ENCODE measurements at regions not wholly inside any gene's neighbourhood (a gene's known extent, or its start where the extent isn't known, plus 50 kb on each side); places are given as distances from the start of the nearest gene placed in this dataset.

DNA sequence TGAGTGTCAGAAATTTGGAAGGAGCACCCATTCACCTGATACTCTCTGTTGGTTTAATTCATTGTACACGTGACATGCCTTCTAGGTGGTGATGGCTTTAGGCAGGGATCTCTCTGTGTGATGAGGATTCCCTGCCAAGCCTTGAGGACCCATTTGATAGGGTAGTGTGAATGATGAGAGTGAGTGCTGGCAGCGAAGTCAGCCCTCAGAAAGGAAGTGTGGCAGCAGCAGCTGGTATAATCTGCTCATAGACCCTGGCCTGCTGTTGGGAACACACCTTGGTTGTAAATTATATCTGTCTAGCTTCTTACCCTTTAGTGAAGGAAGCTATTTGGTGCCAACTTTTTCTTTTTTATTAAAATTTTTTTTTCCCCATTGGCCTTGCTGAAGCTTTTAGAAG, 164.5 kb downstream of the HAUS1 start:
- ATAC-seq (ENCODE audit: low read depth), result no peak
- intact Hi-C loops (cut with micrococcal nuclease), result no loop called here
- TF ChIP-seq CTCF (IDR thresholded peaks at IDR 0.05), result no peak
- TF ChIP-seq EZH2 (IDR thresholded peaks at IDR 0.05; ENCODE audit: borderline replicate concordance, insufficient read depth, low read depth, low read length, poor library complexity, severe bottlenecking), result no peak
- WGBS (ENCODE audit: insufficient coverage), result 57% methylated on average over 2 of the region's 2 CpGs
- H3K4me2 ChIP-seq (replicated peaks; ENCODE audit: low read depth, low read length, poor library complexity, severe bottlenecking), result no peak overlapping the region
- DNase-seq, result no peak
- H3K4me1 ChIP-seq (ENCODE audit: control insufficient read depth in 2 of 2, insufficient read depth in 2 of 2, low read length in 2 of 2), result no peaks in the 10 kb centered on the region
- H3K27ac ChIP-seq (ENCODE audit: low read length in 2 of 2), result no peak overlapping the region
- H3K36me3 ChIP-seq (replicated peaks in 1 of 2; ENCODE audit: control extremely low read depth in 1 of 2, control insufficient read depth in 1 of 2, extremely low read depth in 1 of 2, insufficient read depth in 2 of 2, low read length in 1 of 2), result peaks cover 16 to 21% of the 10 kb centered on the region in 2 experiments
- H3K79me2 ChIP-seq (ENCODE audit: control insufficient read depth, insufficient read depth, low read length), result no peaks in the 10 kb centered on the region
- Mint-ChIP-seq H3K27me3 (no peaks in the 10 kb centered on the region), H3K4me1 (peaks cover 8% of the 10 kb centered on the region), H3K4me3 (no peak overlapping the region), H3K27ac (no peak overlapping the region), H3K9me3 (ENCODE audit: insufficient read depth) (no peaks in the 10 kb centered on the region)
- no peak overlapping the region for H2AFZ ChIP-seq (ENCODE audit: insufficient read depth, low read depth, low read length, poor library complexity, severe bottlenecking)
- ChIA-PET POLR2A (no interaction called here), CTCF (interaction anchor here (1.1 to 2.8 kb wide), 2 partner anchors 13 to 121 kb away, joined by 3 to 9 read pairs; no protein-coding TSS in a partner anchor)
- peaks cover 6% of the 10 kb centered on the region for H4K20me1 ChIP-seq (ENCODE audit: control insufficient read depth, insufficient read depth, low read length, poor library complexity, severe bottlenecking)
- no peaks in the 10 kb centered on the region for H3K9me3 ChIP-seq (ENCODE audit: control extremely low read depth in 1 of 3, control insufficient read depth in 2 of 3, insufficient read depth in 1 of 3, low read length in 2 of 3)
- no peak overlapping the region for H3K4me3 ChIP-seq (ENCODE audit: control extremely low read depth in 1 of 5, extremely low read depth in 1 of 5, insufficient read depth in 1 of 5, low read depth in 2 of 5, low read length in 4 of 5)
- no peaks in the 10 kb centered on the region for H3K27me3 ChIP-seq (replicated peaks in 1 of 4; ENCODE audit: control extremely low read depth in 1 of 4, control insufficient read depth in 3 of 4, insufficient read depth in 4 of 4, low read length in 3 of 4)
- no peak overlapping the region for H3K9ac ChIP-seq (ENCODE audit: low read length)

DNA sequence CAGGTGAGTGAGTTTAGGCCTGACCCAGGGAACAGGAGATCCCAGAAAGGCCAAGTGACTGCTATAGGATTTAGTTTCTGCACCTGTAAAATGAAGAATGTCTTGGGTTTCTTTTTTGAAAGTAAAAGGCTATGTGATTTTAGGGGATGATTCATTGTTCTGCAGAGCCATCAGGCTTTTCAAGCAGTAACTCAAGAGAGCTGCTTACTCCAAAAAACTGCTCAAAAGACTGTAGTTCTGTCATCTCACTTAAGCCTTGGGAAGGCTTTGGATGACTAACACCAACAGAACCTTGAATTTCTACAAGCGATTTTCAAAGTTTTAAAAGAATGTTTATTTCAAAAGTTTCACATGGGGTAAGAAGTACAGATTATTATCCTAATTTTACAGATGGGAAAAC, 165.1 kb downstream of the HAUS1 start:
- no peaks in the 10 kb centered on the region for H3K4me1 ChIP-seq (ENCODE audit: control insufficient read depth in 2 of 2, insufficient read depth in 2 of 2, low read length in 2 of 2)
- H3K4me2 ChIP-seq (replicated peaks; ENCODE audit: low read depth, low read length, poor library complexity, severe bottlenecking), result no peak overlapping the region
- ChIA-PET POLR2A (no interaction called here), CTCF (interaction anchor here (1.1 to 2.8 kb wide), 2 partner anchors 12 to 122 kb away, joined by 3 to 9 read pairs; no protein-coding TSS in a partner anchor)
- no peaks in the 10 kb centered on the region for H3K27me3 Mint-ChIP-seq
- no peak overlapping the region for H3K4me3 Mint-ChIP-seq
- no CpG with 5 or more reads among the region's 1 CpG for WGBS (ENCODE audit: insufficient coverage)
- H2AFZ ChIP-seq (ENCODE audit: insufficient read depth, low read depth, low read length, poor library complexity, severe bottlenecking), result no peak overlapping the region
- ATAC-seq (ENCODE audit: low read depth) (no peak), DNase-seq (no peak)
- no peaks in the 10 kb centered on the region for H3K79me2 ChIP-seq (ENCODE audit: control insufficient read depth, insufficient read depth, low read length)
- H3K4me1 Mint-ChIP-seq, result peaks cover 7% of the 10 kb centered on the region
- H3K9me3 Mint-ChIP-seq (ENCODE audit: insufficient read depth), result no peaks in the 10 kb centered on the region
- no peaks in the 10 kb centered on the region for H3K27me3 ChIP-seq (replicated peaks in 1 of 4; ENCODE audit: control extremely low read depth in 1 of 4, control insufficient read depth in 3 of 4, insufficient read depth in 4 of 4, low read length in 3 of 4)
- TF ChIP-seq EZH2 (IDR thresholded peaks at IDR 0.05; ENCODE audit: borderline replicate concordance, insufficient read depth, low read depth, low read length, poor library complexity, severe bottlenecking) (no peak), CTCF (IDR thresholded peaks at IDR 0.05) (no peak)
- no peak overlapping the region for H3K27ac Mint-ChIP-seq
- no peaks in the 10 kb centered on the region for H3K9me3 ChIP-seq (ENCODE audit: control extremely low read depth in 1 of 3, control insufficient read depth in 2 of 3, insufficient read depth in 1 of 3, low read length in 2 of 3)
- no peak overlapping the region for H3K9ac ChIP-seq (ENCODE audit: low read length)
- intact Hi-C loops (cut with micrococcal nuclease), result no loop called here
- peaks cover 13 to 15% of the 10 kb centered on the region in 2 experiments for H3K36me3 ChIP-seq (replicated peaks in 1 of 2; ENCODE audit: control extremely low read depth in 1 of 2, control insufficient read depth in 1 of 2, extremely low read depth in 1 of 2, insufficient read depth in 2 of 2, low read length in 1 of 2)
- H3K27ac ChIP-seq (ENCODE audit: low read length in 2 of 2), result no peak overlapping the region
- peaks cover 6% of the 10 kb centered on the region for H4K20me1 ChIP-seq (ENCODE audit: control insufficient read depth, insufficient read depth, low read length, poor library complexity, severe bottlenecking)
- no peak overlapping the region for H3K4me3 ChIP-seq (ENCODE audit: control extremely low read depth in 1 of 5, extremely low read depth in 1 of 5, insufficient read depth in 1 of 5, low read depth in 2 of 5, low read length in 4 of 5)

Data from B cell (primary cell).